ENCODE measurements at regions not wholly inside any gene's neighbourhood (a gene's known extent, or its start where the extent isn't known, plus 50 kb on each side); places are given as distances from the start of the nearest gene placed in this dataset.
"Not testable (repeated sequence)": the region's sequence is repeated elsewhere in the genome, so short reads cannot be mapped to it uniquely, and the experiment has no call there.

- H3K4me3 Mint-ChIP-seq; ATAC-seq; H3K36me3 Mint-ChIP-seq (ENCODE audit: low read depth); H3K27ac Mint-ChIP-seq; H3K4me1 Mint-ChIP-seq; DNase-seq; H3K9me3 ChIP-seq (ENCODE audit: control insufficient read depth, low read length, poor library complexity, severe bottlenecking): not testable (repeated sequence)
- H3K27me3 Mint-ChIP-seq = peaks cover 18% of the 10 kb centered on the region
These were observed 83.5 kb upstream of the MRI1 start for GRCh38 chr19:13680708-13681360.

GRCh38 chr19:13676967-13677366, 87.4 kb upstream of the MRI1 start:
- H3K36me3 Mint-ChIP-seq (ENCODE audit: low read depth); H3K9me3 ChIP-seq (ENCODE audit: control insufficient read depth, low read length, poor library complexity, severe bottlenecking); H3K27ac Mint-ChIP-seq; ATAC-seq; H3K4me3 Mint-ChIP-seq; H3K4me1 Mint-ChIP-seq; DNase-seq: not testable (repeated sequence)
- peaks cover 11% of the 10 kb centered on the region for H3K27me3 Mint-ChIP-seq

- not testable (repeated sequence) for H3K4me3 Mint-ChIP-seq; H3K36me3 Mint-ChIP-seq (ENCODE audit: low read depth); H3K9me3 ChIP-seq (ENCODE audit: control insufficient read depth, low read length, poor library complexity, severe bottlenecking); DNase-seq; H3K27ac Mint-ChIP-seq; H3K4me1 Mint-ChIP-seq
- H3K27me3 Mint-ChIP-seq = peaks cover 13% of the 10 kb centered on the region
- peak; percentile 57 for ATAC-seq
These were observed 91.7 kb upstream of the MRI1 start for GRCh38 chr19:13672480-13673175.

- DNase-seq = no peak
- Mint-ChIP-seq H3K27me3 (peaks cover 14% of the 10 kb centered on the region), H3K36me3 (ENCODE audit: low read depth) (no peaks in the 10 kb centered on the region), H3K27ac (no peak overlapping the region), H3K4me3 (no peak overlapping the region), H3K4me1 (no peaks in the 10 kb centered on the region)
- peaks cover 5% of the 10 kb centered on the region for H3K9me3 ChIP-seq (ENCODE audit: control insufficient read depth, low read length, poor library complexity, severe bottlenecking)
- ATAC-seq = no peak
These were observed 93.5 kb upstream of the MRI1 start for GRCh38 chr19:13670846-13671245.

GRCh38 chr19:13669780-13670355, 94.5 kb upstream of the MRI1 start:
- Mint-ChIP-seq H3K4me3 (no peak overlapping the region), H3K27ac (no peak overlapping the region)

GRCh38 chr19:13668964-13669363, 95.4 kb upstream of the MRI1 start:
- Mint-ChIP-seq H3K27ac (no peak overlapping the region), H3K4me3 (no peak overlapping the region), H3K4me1 (no peaks in the 10 kb centered on the region), H3K36me3 (ENCODE audit: low read depth) (no peaks in the 10 kb centered on the region), H3K27me3 (peaks cover 14% of the 10 kb centered on the region)
- peaks cover 5% of the 10 kb centered on the region for H3K9me3 ChIP-seq (ENCODE audit: control insufficient read depth, low read length, poor library complexity, severe bottlenecking)
- DNase-seq = no peak
- no peak for ATAC-seq

More at GRCh38 chr19:13669780-13670355, 94.5 kb upstream of the MRI1 start:
- peaks cover 14% of the 10 kb centered on the region for H3K27me3 Mint-ChIP-seq
- peaks cover 5% of the 10 kb centered on the region for H3K9me3 ChIP-seq (ENCODE audit: control insufficient read depth, low read length, poor library complexity, severe bottlenecking)
- DNase-seq (no peak), ATAC-seq (no peak)
- no peaks in the 10 kb centered on the region for H3K36me3 Mint-ChIP-seq (ENCODE audit: low read depth)
- H3K4me1 Mint-ChIP-seq = no peaks in the 10 kb centered on the region

- Mint-ChIP-seq H3K36me3 (ENCODE audit: low read depth) (no peaks in the 10 kb centered on the region), H3K4me1 (no peaks in the 10 kb centered on the region), H3K27ac (no peak overlapping the region), H3K4me3 (no peak overlapping the region), H3K27me3 (peaks cover 14% of the 10 kb centered on the region)
- H3K9me3 ChIP-seq (ENCODE audit: control insufficient read depth, low read length, poor library complexity, severe bottlenecking) = no peaks in the 10 kb centered on the region
- DNase-seq = no peak
- ATAC-seq = no peak
These were observed 98.2 kb upstream of the MRI1 start for GRCh38 chr19:13666165-13666564.

- Mint-ChIP-seq H3K4me1 (peaks cover 2% of the 10 kb centered on the region), H3K27me3 (peaks cover 13% of the 10 kb centered on the region), H3K4me3 (no peak overlapping the region), H3K27ac (no peak overlapping the region), H3K36me3 (ENCODE audit: low read depth) (no peaks in the 10 kb centered on the region)
- H3K9me3 ChIP-seq (ENCODE audit: control insufficient read depth, low read length, poor library complexity, severe bottlenecking) = no peaks in the 10 kb centered on the region
- ATAC-seq (peak; percentile 27), DNase-seq (no peak)
These were observed 99.0 kb upstream of the MRI1 start for GRCh38 chr19:13665125-13665905.

GRCh38 chr19:13652810-13653590, 111.3 kb upstream of the MRI1 start:
- no peak overlapping the region for H3K27ac Mint-ChIP-seq
- H3K27me3 Mint-ChIP-seq = no peaks in the 10 kb centered on the region
- no peaks in the 10 kb centered on the region for H3K9me3 ChIP-seq (ENCODE audit: control insufficient read depth, low read length, poor library complexity, severe bottlenecking)
- DNase-seq (no peak), ATAC-seq (peak; percentile 78)
- H3K36me3 Mint-ChIP-seq (ENCODE audit: low read depth) = no peaks in the 10 kb centered on the region
- H3K4me3 Mint-ChIP-seq = no peak overlapping the region
- H3K4me1 Mint-ChIP-seq = peaks cover 7% of the 10 kb centered on the region

GRCh38 chr19:13646758-13647157, 117.6 kb upstream of the MRI1 start:
- no peaks in the 10 kb centered on the region for H3K36me3 Mint-ChIP-seq (ENCODE audit: low read depth)
- H3K9me3 ChIP-seq (ENCODE audit: control insufficient read depth, low read length, poor library complexity, severe bottlenecking) = no peaks in the 10 kb centered on the region
- peaks cover 12% of the 10 kb centered on the region for H3K27me3 Mint-ChIP-seq
- DNase-seq (peak in 1 of 3 donors; percentile 11), ATAC-seq (peak; percentile 90)
- H3K4me3 Mint-ChIP-seq = no peak overlapping the region
- H3K27ac Mint-ChIP-seq = peak overlapping the region; percentile 84
- peaks cover 10% of the 10 kb centered on the region for H3K4me1 Mint-ChIP-seq

GRCh38 chr19:13644645-13645044, 119.7 kb upstream of the MRI1 start:
- no peak for ATAC-seq
- no peak overlapping the region for H3K27ac Mint-ChIP-seq
- peaks cover 10% of the 10 kb centered on the region for H3K4me1 Mint-ChIP-seq
- no peak for DNase-seq
- H3K36me3 Mint-ChIP-seq (ENCODE audit: low read depth) = no peaks in the 10 kb centered on the region
- no peaks in the 10 kb centered on the region for H3K9me3 ChIP-seq (ENCODE audit: control insufficient read depth, low read length, poor library complexity, severe bottlenecking)
- no peak overlapping the region for H3K4me3 Mint-ChIP-seq
- peaks cover 23% of the 10 kb centered on the region for H3K27me3 Mint-ChIP-seq

GRCh38 chr19:13640611-13641010, 123.7 kb upstream of the MRI1 start:
- no peak for ATAC-seq
- H3K9me3 ChIP-seq (ENCODE audit: control insufficient read depth, low read length, poor library complexity, severe bottlenecking) = no peaks in the 10 kb centered on the region
- DNase-seq = no peak
- no peaks in the 10 kb centered on the region for H3K36me3 Mint-ChIP-seq (ENCODE audit: low read depth)
- peaks cover 43% of the 10 kb centered on the region for H3K27me3 Mint-ChIP-seq
- H3K27ac Mint-ChIP-seq = no peak overlapping the region
- no peak overlapping the region for H3K4me3 Mint-ChIP-seq
- no peaks in the 10 kb centered on the region for H3K4me1 Mint-ChIP-seq
